ENCODE measurements at regions not wholly inside any gene's neighbourhood (a gene's known extent, or its start where the extent isn't known, plus 50 kb on each side); places are given as distances from the start of the nearest gene placed in this dataset.

- no peaks in the 10 kb centered on the region for H3K27me3 ChIP-seq (ENCODE audit: insufficient read depth, poor library complexity, severe bottlenecking)
- H3K27ac ChIP-seq (replicated peaks), result no peak overlapping the region
- DNase-seq (ENCODE audit: low read depth in 1 of 2, low spot score in 1 of 2), result no peak
- no peak overlapping the region for H3K4me3 ChIP-seq (replicated peaks; ENCODE audit: insufficient read depth, low read length)
- TF ChIP-seq GABPA (IDR thresholded peaks at IDR 0.05; ENCODE audit: low read depth) (no peak), SPI1 (IDR thresholded peaks at IDR 0.05; ENCODE audit: borderline replicate concordance, low read depth) (no peak), POLR2AphosphoS5 (IDR thresholded peaks at IDR 0.05; ENCODE audit: low read depth) (no peak), REST (IDR thresholded peaks at IDR 0.05; ENCODE audit: insufficient replicate concordance, low read depth) (no peak), CTCF (IDR thresholded peaks at IDR 0.05; ENCODE audit: insufficient read depth, low read length) (no peak)
These were observed 827.8 kb downstream of the VRK1 start for GRCh38 chr14:97624985-97625384.

- Histone ChIP-seq H3K27ac (replicated peaks) (no peak overlapping the region), H3K4me3 (replicated peaks; ENCODE audit: insufficient read depth, low read length) (no peak overlapping the region), H3K27me3 (ENCODE audit: insufficient read depth, poor library complexity, severe bottlenecking) (no peaks in the 10 kb centered on the region)
- no peak for DNase-seq (ENCODE audit: low read depth in 1 of 2, low spot score in 1 of 2)
- no peak for TF ChIP-seq REST (IDR thresholded peaks at IDR 0.05; ENCODE audit: insufficient replicate concordance, low read depth)
- TF ChIP-seq CTCF (IDR thresholded peaks at IDR 0.05; ENCODE audit: insufficient read depth, low read length), result no peak
- TF ChIP-seq GABPA (IDR thresholded peaks at IDR 0.05; ENCODE audit: low read depth), result no peak
- TF ChIP-seq POLR2AphosphoS5 (IDR thresholded peaks at IDR 0.05; ENCODE audit: low read depth), result no peak
- TF ChIP-seq SPI1 (IDR thresholded peaks at IDR 0.05; ENCODE audit: borderline replicate concordance, low read depth), result no peak
These were observed 828.3 kb downstream of the VRK1 start for GRCh38 chr14:97625477-97625876.

- Histone ChIP-seq H3K4me3 (replicated peaks; ENCODE audit: insufficient read depth, low read length) (no peak overlapping the region), H3K27ac (replicated peaks) (no peak overlapping the region), H3K27me3 (ENCODE audit: insufficient read depth, poor library complexity, severe bottlenecking) (no peaks in the 10 kb centered on the region)
- no peak for DNase-seq (ENCODE audit: low read depth in 1 of 2, low spot score in 1 of 2)
- TF ChIP-seq CTCF (IDR thresholded peaks at IDR 0.05; ENCODE audit: insufficient read depth, low read length) (no peak), GABPA (IDR thresholded peaks at IDR 0.05; ENCODE audit: low read depth) (no peak), POLR2AphosphoS5 (IDR thresholded peaks at IDR 0.05; ENCODE audit: low read depth) (no peak), REST (IDR thresholded peaks at IDR 0.05; ENCODE audit: insufficient replicate concordance, low read depth) (no peak), SPI1 (IDR thresholded peaks at IDR 0.05; ENCODE audit: borderline replicate concordance, low read depth) (no peak)
These were observed 828.9 kb downstream of the VRK1 start for GRCh38 chr14:97626088-97626487.
